ENCODE measurements at regions not wholly inside any gene's neighbourhood (a gene's known extent, or its start where the extent isn't known, plus 50 kb on each side); places are given as distances from the start of the nearest gene placed in this dataset.

GRCh38 chr9:99588747-99589146 lies 232.9 kb upstream of the NR4A3 start:
- TF ChIP-seq TAF1 (IDR thresholded peaks at IDR 0.05; ENCODE audit: borderline replicate concordance, low read depth, low read length) (no peak), POLR2AphosphoS5 (IDR thresholded peaks at IDR 0.05; ENCODE audit: low read depth, low read length) (no peak), POLR2A (IDR thresholded peaks at IDR 0.05; ENCODE audit: low read depth, low read length) (no peak)
